NCI-H128 (cell line): ENCODE measurements at regions not wholly inside any gene's neighbourhood (a gene's known extent, or its start where the extent isn't known, plus 50 kb on each side); places are given as distances from the start of the nearest gene placed in this dataset.

Experiments
- DNase-seq: peaks from one replicate; lab custom pipeline; 2025; ENCODE audit not compliant: unreplicated experiment; lab: John Stamatoyannopoulos, UW

DNA sequence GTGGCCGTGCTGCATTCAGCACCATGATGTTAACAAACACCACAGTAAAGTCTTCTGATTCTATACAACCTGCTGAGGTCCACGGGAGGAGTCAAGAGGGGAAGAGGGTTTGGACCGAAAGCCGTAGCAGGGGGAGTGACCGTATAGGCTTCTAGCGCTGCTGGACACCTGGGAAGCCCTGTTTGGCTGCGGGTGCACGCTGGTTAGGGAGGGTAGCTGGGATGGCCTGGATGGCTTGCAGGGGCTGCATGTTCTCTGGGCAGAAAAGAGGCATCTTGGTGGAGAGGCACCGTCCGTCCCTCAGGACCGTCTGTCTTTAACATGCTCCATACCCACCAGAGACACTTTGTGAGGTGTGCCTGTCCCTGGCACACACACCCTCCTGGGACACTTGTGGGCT lies 251.0 kb upstream of the IRX1 start:
- no peak for DNase-seq

DNA sequence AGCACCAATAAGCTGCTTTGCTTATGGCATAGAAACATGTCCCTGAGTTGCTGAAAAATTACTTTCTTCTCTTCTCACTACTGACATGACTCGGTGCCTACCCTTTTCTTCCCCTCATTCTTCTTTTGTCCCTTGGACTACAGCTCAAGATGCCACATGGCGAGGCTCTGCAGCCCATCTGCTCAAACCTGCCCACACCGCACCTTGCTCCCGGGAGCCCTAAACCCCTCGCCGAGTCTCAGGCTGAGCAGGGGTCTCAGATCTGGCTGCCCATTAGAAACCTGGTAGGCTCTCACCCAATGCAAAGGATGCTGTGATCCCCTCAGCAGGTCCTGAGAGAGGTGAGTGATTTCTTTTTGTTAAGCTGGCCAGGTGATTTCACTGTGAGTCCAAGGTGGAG lies 251.7 kb upstream of the IRX1 start:
- no peak for DNase-seq

DNA sequence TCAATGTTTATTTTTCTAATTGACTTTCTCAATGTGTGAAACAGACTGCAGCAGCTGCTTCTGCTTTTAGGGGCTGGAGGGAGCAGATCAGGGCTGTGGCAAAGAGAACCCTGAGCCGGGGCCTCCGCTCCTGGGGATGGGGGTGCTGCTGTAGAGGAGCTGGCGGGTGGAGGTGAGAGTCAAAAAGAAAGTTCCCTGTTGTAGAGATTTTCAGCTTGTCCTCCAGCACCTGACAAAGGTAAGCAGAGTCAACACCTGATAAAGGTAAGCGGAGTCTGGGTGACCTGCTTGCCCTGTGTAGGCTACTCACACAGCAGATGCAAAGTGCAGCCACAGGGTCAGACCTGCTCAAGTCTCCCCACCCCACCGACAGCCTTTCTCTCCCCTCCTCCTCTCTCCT lies 252.4 kb upstream of the IRX1 start:
- no peak for DNase-seq

DNA sequence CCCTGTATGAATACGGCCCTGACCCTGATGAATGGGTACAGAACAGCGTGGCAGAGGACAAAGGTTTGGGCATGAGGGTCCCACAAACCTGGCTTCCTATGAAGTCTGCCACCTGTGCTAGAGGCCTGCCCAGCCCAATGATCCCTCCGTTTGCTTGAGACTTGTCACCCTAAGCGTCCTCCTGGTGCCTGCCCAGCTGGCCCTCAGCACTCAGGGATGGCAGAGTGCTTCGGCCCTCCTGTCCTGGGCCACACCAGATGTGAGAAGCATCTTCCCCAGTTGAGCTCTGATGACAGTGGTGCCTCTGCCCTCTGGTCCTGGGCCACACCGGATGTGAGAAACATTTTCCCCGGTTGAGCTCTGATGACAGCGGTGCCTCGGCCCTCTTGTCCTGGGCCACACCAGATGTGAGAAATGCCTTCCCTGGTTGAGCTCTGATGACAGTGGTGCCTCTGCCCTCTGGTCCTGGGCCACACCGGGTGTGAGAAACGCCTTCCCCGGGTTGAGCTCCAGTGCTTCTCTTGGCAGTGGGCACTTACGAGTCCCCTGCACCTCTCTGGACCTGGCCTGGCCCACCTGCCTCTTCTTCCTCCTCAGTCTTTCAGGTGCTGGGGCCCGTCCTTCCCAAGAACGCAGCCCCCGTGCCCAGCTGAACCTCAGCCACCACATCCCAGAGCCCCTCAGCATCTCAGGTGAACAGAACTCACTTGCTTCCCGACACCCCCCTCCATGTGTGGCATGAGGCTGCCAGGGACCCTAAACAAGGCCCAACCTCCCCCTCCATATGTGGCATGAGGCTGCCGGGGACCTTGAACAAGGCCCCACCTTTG lies 253.1 kb upstream of the IRX1 start:
- DNase-seq: no peak

DNA sequence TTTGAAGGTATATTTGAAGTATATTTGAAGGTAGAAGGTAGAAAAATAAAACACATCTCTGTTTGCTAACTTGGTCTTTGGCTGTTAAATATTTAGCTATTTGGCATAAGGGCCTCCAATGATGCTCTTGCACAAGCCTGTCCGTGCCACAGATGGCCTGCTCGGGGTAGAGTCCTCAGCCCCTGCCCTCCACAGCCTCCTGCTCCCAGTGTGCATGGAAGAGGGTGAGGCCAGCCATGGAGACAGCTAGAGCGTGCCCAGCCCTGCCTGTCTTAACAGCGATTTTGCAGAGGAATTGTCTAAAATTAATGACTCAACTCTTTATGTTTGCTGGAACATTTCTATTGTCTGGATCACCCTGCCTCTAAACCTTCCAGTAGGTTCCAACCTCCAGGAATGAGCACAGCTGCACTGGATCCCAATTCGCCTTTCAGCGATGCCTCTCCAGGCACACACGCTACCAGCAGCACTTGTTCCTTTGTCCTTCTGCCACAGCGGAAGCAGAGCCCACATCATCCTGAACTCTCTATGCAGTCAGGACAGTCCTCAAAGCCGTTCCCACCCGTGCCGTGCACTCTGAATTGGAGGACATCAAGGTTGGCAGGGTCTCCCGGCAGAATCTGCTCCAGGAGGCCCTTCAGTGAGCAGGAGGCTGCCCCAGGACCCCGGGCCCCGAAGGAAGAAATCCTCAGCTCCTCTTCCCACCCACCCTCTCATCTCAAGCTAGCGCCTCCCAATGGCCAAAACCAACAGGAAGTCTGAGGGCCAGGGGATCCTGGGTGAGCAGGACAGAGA lies 254.0 kb upstream of the IRX1 start:
- no peak for DNase-seq

DNA sequence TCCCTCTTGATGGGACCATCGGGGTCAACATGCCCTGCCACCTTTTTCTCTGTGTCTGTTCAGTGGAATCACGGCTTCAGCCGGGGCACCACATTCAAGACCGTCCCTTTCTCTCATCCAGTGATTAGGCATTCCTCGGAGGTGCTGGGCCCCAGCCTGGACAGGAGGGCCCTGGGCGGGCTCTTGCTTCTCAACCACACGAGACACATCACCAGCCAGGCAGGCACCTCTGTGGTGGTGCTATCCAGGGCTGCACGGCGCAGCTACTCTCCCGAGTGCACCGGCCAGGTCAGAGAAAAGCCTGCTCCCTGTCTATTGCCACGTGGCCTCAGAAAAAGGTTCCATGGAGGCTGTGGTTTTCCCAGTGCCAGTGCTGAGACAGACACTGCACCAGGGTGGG lies 255.2 kb upstream of the IRX1 start:
- DNase-seq: no peak

DNA sequence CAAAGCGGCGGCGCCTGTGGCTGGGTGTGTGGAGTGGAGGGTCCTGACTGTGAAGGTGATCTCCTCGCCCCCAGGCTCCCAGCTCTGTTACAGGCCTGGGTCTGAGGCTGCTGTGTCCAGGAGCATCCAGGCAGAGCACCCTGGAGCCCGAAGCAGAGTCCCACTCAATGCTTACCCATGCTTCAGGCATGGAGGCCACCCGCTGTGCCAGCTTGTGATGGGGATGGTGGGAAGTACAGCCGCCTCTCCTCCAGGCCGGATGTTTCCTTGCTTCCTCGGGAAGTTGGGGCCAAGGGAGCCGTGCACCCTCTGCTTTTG lies 255.9 kb upstream of the IRX1 start:
- no peak for DNase-seq

DNA sequence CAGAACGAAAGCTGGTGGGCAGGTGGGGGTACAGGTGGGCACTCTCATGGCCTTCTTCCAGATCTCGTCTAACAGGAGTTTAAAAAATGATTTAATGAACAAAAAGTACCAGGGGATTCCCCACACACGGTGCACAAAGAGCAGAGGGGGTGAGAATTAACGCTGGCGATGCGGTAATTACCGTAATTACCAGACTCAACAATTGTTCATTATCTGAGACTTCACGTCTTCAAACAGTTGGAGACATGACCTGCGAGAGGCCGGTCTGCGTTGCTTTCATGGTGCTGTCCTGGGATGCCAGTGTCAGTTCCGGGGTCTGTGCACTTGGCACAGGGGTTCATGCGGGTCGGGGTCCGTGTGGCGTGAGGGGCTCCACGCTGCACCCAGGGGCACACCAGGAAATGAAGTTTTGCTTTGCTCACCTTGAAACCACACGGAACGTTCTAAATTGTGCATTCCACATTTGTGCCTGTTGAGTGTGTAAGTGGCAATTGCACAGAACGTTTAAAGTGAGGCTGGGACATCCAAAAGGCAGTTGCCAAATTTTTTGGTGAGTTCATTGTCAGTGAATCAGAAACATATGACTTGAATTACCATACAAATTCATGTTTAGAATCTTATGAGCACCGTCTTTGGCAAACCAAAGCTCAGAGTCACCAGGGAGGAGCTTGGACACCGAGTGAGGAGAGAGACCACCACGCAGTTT lies 256.4 kb upstream of the IRX1 start:
- no peak for DNase-seq

DNA sequence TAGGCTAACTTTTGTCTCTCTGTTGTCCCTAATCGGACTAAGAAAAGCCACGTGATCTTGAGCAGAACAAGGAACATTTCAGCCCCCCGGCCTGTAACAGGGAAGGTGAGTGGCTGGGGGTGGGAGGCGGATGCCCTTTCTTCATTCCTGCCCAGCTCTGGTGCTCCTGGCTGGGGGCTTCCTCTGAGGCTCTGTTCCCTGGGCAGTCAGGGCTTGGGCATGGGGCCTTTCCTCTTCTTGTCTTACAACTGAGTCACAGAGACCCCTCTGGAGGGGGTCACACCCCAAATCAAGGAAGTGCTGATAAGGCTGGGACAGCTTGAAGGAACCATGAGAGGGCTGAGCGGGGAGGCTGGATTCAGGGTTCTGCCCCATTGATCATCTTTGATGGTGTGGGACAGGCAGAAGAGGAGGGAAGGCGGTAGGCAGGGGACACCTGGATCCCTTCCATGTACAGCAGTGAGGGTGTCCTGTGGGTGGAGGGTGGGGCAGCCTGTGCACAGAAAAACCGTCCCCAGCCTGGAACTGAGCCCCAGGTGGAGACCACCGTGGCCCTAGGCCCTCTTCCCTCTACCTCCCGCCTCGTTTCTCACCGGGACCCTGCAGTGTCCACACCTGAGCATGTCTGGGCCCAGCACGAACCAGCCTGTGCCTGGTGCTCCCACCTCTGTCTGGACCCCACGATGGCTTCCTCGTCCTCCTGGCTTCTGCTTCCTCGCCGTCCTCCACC lies 257.7 kb upstream of the IRX1 start:
- DNase-seq: no peak

DNA sequence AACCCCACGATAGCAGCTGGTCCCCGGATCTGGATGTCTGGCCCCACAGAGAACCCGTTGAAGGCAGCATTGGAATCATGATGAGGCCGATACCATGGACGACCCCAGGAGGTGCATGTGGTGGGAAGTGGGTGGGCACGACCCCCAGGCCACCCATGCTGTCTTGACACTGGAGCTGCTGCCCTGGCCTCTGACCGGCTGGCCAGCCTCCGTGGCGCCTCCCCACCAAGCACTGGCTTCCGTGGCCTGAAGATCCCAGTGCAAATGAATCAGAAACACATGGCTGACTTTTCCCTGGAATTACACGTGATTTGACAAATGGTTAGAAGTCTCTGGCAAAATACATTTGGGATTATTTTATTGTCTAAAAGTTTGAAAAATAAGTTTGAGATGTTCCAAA lies 259.0 kb upstream of the IRX1 start:
- no peak for DNase-seq

DNA sequence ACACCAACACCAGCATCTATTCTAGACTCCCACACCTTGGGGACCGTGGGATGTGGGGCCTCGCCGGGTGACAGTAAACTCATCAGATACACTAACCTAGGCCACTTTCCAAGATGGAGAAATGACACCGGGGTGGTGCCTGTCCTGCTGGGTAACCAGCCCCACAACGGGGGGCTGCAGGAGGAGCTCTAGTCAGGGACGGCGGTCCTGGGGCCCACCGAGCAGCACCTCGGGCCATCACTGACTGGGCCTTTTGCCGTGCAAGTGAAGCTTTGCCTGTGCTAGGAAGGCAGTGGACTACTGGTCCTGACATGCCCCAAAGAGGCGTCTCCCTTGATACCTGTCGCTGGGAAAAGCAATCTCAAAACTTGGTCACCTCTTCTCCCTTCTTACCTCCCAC lies 260.3 kb upstream of the IRX1 start:
- no peak for DNase-seq

DNA sequence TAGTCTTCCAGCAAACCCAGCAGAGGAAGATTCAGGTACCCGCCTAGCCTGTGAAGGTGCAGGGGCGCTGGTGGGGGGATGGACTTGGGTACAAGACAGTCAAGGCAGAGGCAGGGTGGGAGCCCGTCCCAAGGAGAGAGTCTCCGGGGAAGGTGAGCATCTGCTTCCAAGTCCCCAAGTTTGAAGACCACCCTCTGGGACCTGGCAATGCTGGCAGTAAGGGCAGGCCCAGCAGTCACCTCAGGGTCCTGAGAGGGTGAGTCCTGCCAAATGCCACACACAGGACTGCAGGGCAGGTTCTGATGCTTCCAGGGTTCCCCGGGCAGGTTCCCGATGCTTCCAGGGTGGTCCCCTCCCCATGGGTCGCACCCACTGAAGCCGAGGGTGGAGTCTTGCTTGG lies 261.8 kb upstream of the IRX1 start:
- no peak for DNase-seq

DNA sequence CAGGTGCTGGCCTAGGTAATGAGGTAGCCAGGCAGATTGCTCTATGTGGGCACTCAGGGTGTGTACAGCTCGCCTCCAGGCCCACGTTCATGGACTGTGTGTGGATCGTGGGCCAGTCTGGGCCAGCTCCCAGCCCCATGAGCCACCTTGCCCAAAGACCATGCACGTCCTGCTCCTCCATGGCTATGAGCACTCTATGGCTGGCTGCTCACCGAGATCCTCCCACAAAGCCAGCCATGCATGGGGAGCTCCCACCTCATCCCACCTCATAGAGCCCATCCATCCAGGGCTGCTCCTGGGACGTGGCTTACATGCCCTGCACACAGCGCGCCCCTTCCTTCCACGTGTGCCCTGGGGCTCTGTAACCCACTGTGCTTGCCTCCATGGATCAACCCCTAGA lies 262.5 kb upstream of the IRX1 start:
- DNase-seq: no peak

DNA sequence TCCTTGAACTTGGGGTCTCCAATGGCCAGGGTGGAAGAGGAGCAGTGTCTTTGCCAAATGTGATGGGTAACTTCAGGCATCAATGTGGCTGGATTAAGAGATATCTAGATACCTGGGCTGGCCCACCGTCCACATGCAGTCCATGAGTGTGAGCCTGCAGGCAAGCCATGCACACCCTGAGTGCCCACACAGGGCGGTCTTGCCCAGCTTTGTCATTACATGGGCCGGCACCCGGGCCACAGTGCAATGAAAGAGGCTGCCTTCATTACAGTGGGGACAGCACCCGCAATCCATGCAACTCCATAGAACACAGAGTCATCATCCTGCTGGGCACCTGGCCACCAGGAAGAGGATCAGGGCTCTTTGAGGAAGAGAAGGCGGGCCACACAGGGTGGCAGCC lies 263.8 kb upstream of the IRX1 start:
- DNase-seq: no peak

DNA sequence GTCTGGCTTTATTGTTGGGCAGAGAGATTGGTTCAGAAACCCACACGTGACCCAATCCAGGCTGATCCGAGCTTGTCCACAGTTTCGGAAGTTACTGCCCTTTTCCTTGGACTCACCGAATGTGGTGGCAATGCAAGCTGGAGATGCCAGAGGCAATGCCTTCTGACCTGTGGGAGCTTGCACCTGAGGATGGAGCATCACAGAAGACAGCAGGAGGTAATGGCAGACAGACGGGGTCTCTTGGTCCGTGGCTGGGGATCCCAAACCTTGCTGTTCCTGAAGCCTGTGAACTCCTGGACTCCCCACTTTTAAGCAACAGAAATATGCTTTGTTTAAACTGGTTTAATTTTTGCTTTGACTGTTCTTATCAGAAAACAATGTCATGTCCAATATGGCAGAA lies 265.2 kb upstream of the IRX1 start:
- no peak for DNase-seq

DNA sequence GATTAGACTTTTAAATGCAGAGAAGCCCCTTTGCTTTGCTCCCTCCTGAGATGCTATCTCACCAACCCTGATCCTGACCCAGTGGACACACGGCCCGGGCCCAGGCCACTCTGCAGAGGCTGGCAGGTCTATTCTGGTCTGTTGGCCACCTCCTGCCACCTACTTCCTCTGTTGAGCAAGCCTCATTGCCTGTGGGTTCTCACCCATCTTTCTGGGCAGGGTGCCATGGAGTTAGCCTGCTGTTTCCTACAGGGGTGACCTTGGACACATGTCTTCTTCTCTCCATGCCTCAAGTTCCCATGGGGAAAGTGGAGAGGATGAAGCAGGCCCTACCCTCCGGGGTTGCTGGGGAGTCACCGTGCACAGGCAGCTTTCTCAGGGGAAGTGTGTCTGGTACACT lies 266.2 kb upstream of the IRX1 start:
- no peak for DNase-seq

DNA sequence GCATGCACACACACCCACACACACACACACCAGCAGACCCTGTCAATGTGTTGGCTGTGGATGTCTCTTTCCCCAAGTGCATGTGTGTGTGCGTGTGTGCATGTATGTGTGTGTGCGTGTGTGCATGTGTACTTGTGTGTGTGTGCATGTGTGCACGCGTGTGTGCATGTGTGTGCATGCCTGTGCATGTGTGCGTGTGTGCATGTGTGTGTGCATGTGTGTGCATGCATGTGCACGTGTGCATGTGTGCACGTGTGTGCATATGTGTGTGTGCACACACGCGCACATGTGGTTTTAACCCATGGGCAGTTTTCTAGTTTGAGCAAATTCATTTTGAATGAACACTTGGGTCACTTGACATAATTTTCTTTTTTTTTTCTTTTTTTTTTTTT lies 268.8 kb upstream of the IRX1 start:
- no peak for DNase-seq

DNA sequence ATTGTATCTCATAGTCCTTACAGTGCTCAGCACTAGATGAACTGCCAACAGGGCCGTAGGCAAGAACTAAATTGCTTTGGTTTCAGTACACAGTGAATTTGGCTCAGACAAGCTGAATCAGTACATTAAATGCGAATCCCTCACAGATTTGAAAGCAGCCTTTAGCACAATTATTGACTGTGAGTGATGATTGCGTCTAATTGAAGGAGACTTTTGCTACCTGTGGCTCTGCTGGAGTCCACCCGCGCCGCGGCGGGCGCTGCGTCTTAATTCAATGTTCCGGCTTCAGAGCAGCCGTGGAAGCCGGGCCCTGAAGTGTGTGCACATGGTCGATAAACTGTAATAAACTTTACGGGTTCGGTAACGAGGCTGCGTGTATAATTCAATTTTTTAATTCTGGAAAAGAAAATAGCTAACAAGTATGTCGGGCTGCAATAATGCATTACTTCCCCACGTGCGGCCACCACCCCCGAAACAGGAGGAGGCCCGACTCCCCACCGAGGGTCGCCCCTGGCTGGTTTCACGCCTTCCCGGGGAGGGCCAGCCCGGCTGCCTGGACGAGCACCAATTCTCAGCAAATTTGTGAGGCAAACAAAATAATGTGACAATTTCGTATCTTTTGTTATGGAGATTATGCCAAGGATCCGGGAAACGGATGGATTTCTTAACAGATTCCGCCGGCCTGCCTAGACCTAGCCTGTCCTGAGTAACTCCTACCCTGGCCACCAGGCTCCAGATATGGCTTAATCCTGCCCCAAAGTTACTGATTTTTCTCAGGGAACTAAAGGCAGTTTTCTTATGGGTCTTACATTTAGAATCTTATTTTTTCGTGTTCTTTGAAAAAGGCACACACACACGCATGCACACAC lies 269.4 kb upstream of the IRX1 start:
- DNase-seq: no peak

DNA sequence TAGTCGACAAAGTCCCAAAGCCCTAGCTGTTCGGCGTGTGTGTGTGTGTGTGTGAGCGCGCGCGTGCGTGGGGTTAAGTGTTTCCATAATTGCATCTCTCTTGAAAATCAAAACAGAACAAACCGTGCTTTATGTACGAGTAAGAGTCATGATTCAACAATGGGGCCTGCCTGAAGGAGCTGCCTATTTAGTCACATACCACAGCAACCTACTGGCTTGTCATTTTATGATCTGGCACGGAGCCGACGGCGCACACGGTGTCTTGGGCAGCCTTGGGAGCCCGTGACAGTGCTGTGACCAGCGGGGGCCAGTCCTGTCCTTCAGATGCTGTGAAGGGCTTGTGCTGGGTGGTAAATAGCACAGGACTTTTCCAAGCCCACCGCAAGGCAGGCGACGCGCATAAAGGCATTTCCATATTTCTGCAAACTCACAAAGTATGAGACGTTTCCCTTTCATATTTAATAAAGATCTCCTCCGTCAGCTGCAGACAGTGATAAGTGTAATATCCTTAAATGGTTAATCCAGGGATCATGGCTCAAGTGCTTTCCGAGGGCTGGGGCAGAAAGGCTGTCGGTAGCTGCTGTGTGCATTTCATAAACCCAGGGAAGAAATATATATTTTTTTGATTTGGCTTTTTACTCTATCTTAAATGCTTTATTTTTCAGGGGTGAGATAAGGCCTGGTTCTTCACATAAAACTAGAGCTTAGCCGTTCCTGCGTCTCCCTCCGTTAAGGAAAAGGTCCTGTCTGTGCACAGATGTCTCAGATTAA lies 270.2 kb upstream of the IRX1 start:
- DNase-seq: no peak
